ENCODE measurements at regions not wholly inside any gene's neighbourhood (a gene's known extent, or its start where the extent isn't known, plus 50 kb on each side); places are given as distances from the start of the nearest gene placed in this dataset.
A peak's percentile ranks its signal among the peaks of the same experiment; 100 is the strongest.

DNA sequence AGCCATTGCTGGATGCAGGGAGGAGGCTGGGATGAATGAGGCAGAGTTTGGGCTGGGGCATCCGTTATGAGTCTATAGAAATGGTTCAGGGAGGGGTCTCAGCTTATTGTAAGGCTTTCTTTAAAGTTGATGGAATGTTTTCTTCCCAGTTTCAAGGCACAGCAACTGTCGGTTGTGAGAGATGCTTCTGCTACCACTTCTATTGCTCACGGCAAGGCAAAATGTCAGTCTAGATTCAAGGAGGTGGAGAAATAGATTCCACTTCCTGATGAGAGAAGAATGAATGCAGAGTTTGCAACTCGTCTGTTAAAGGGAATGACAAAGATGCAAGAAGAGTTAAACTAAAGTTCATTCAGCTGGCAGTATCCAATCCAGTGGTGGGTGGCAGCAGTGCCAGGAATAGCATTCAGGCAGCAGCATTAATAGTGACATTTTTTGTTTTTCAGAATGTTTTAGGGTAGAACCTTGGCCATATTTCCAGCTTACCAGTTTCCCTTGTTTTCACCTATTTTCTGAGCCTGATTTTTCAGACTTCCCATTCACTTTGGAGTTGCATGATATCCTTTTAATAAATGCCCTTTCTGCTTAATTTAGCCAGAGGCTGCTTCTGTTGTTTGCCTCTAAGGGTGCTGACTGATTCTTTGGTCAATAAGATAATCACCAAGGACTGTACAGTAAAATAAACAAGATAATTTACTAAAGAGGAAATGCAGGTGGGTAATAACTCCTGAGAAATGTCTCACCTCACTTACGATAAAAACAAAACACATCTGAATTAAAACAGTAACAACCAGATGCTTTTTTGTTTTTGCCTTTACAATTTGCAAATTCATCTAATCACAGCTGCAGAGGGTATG lies 138.4 kb downstream of the RPIA start:
- Histone ChIP-seq H3K36me3 (replicated peaks in 1 of 2) (no peaks in the 10 kb centered on the region), H3K27me3 (no peaks in the 10 kb centered on the region), H3K27ac (no peak overlapping the region), H3K9me3 (replicated peaks in 1 of 3) (no peaks in the 10 kb centered on the region), H3K4me1 (replicated peaks in 1 of 2) (no peaks in the 10 kb centered on the region), H3K4me3 (no peak overlapping the region)
- WGBS, 4 donors: 49 to 67% (median 60%) methylated on average over 5 of the region's 5 CpGs
- DNase-seq: no peak
- no peak for TF ChIP-seq POLR2A (IDR thresholded peaks at IDR 0.05)
- TF ChIP-seq, protein P1, sequence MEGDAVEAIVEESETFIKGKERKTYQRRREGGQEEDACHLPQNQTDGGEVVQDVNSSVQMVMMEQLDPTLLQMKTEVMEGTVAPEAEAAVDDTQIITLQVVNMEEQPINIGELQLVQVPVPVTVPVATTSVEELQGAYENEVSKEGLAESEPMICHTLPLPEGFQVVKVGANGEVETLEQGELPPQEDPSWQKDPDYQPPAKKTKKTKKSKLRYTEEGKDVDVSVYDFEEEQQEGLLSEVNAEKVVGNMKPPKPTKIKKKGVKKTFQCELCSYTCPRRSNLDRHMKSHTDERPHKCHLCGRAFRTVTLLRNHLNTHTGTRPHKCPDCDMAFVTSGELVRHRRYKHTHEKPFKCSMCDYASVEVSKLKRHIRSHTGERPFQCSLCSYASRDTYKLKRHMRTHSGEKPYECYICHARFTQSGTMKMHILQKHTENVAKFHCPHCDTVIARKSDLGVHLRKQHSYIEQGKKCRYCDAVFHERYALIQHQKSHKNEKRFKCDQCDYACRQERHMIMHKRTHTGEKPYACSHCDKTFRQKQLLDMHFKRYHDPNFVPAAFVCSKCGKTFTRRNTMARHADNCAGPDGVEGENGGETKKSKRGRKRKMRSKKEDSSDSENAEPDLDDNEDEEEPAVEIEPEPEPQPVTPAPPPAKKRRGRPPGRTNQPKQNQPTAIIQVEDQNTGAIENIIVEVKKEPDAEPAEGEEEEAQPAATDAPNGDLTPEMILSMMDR (IDR thresholded peaks at IDR 0.05): no peak
- intact Hi-C loops (cut with DNase I): no loop called here

DNA sequence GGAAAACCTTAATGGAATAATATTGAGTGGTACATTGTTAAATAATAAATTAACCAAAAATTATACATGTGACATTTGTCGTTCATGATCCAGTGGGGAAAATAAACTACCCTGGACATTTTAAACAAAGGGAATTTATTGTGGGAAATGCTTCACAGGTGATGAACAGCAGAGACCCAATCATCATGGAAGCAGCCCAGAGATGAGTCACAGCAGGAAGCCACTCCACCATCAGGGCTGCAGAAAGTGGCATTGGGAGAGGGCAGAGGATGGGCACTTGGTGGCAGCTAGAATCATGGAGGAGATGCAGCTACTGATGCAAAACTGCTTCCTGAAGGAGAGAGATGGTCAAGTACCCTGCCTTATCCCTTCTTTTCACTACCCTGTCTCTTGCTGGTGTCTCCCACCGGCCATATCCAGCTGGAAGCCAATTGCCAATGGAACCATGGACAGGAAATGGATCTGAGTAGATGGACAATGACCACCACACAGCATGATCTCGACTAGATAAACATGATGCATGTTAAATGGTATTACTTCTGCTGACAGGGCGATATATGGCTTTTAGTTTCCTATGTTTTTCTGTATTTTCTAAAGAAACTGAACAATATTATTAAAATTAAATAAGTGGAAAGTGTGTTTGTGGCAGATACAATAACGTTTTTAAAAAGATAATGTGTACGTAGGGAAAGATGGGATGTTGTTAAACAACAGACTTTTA lies 139.8 kb downstream of the RPIA start:
- Histone ChIP-seq H3K27ac (no peak overlapping the region), H3K27me3 (no peaks in the 10 kb centered on the region), H3K4me3 (no peak overlapping the region), H3K4me1 (replicated peaks in 1 of 2) (no peaks in the 10 kb centered on the region), H3K9me3 (replicated peaks in 1 of 3) (no peaks in the 10 kb centered on the region), H3K36me3 (replicated peaks in 1 of 2) (no peaks in the 10 kb centered on the region)
- intact Hi-C loops (cut with DNase I): no loop called here
- 52 to 54% (median 52%) methylated on average over 6 of the region's 6 CpGs for WGBS, 4 donors
- no peak for DNase-seq
- TF ChIP-seq, protein P1 (IDR thresholded peaks at IDR 0.05): no peak
- TF ChIP-seq POLR2A (IDR thresholded peaks at IDR 0.05): no peak

DNA sequence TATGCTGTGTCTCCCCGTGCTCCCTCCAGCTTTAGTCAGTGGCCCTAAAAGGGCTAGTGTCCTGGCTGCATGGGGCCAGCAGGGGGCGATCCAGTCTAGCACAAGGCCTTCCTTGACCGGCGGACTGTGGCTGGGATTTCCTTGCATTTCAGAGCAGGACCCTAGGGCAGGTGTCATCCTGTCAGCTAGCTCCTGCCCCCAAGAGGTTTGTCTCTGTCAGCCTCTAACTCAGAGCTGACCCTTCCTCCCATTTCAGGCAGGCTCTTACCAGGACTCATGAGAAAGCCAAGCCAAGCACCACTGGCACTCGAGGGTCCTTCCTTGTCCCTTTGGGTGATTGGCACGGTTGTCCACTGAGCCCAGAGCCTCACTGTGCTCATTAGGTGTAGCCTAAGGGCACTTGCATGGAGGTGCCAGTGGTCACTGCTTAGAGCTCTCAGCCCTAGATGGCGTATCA lies 140.3 kb downstream of the RPIA start:
- intact Hi-C loops (cut with DNase I): no loop called here
- no peak overlapping the region for H3K27ac ChIP-seq
- H3K27me3 ChIP-seq: no peaks in the 10 kb centered on the region
- H3K9me3 ChIP-seq (replicated peaks in 1 of 3): no peaks in the 10 kb centered on the region
- DNase-seq: peak; percentile 24 to 67 (median 49)
- no peak overlapping the region for H3K4me3 ChIP-seq
- no peak for TF ChIP-seq POLR2A (IDR thresholded peaks at IDR 0.05)
- TF ChIP-seq, protein P1 (IDR thresholded peaks at IDR 0.05): peak; percentile 27 to 57 (median 45)
- WGBS, 4 donors: 34 to 43% (median 38%) methylated on average over 6 to 7 of the region's 7 CpGs
- no peaks in the 10 kb centered on the region for H3K4me1 ChIP-seq (replicated peaks in 1 of 2)
- H3K36me3 ChIP-seq (replicated peaks in 1 of 2): no peaks in the 10 kb centered on the region

DNA sequence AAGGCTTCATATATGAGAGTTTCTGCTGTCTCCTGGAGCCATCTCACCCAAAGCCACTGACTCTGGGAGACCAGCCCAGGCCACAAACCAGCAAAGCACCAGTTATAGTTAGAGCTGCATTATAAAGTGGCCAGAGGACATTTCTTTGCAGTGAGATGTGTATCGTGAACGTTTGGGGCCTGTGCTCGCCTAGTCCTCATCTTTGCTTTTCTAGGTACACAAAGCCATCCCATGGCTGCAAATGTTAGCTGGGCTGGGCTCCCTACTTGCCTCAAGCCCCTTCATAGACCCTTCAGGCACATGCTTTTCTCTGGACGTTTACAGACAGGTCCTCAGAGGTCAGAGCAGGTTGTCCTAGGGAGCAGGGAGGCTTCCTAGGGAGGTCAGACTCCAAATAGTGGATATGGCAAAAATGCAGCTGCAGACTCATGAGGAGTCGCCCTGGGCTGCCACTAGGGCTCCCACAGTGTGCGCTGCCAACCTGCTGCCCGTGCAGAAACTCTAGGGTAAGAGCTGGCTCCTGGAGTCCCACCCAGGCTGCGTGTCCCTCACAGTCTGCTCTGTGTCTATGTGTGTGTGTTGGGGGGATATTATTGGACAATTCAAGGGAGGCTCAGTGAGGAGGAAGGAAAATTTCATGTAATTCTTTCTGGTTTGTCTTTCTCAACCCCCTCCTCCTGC lies 141.0 kb downstream of the RPIA start:
- Histone ChIP-seq H3K36me3 (replicated peaks in 1 of 2) (no peaks in the 10 kb centered on the region), H3K4me1 (replicated peaks in 1 of 2) (no peaks in the 10 kb centered on the region), H3K27ac (no peak overlapping the region), H3K9me3 (replicated peaks in 1 of 3) (no peaks in the 10 kb centered on the region), H3K27me3 (no peaks in the 10 kb centered on the region), H3K4me3 (no peak overlapping the region)
- intact Hi-C loops (cut with DNase I): no loop called here
- TF ChIP-seq POLR2A (IDR thresholded peaks at IDR 0.05): no peak
- TF ChIP-seq, protein P1 (IDR thresholded peaks at IDR 0.05): no peak
- 67 to 80% (median 74%) methylated on average over 7 to 8 of the region's 8 CpGs for WGBS, 4 donors
- DNase-seq: no peak
